ENCODE measurements at regions not wholly inside any gene's neighbourhood (a gene's known extent, or its start where the extent isn't known, plus 50 kb on each side); places are given as distances from the start of the nearest gene placed in this dataset.

GRCh38 chr13:80263745-80264513 lies 77.0 kb downstream of the SPRY2 start:
- no peak for TF ChIP-seq CTCF (IDR thresholded peaks at IDR 0.05)

GRCh38 chr13:80262051-80262695 lies 78.8 kb downstream of the SPRY2 start:
- no peak for ATAC-seq (ENCODE audit: low FRiP score)
- TF ChIP-seq CTCF (IDR thresholded peaks at IDR 0.05): no peak
- DNase-seq (ENCODE audit: low spot score): no peak

More at GRCh38 chr13:80263745-80264513, 77.0 kb downstream of the SPRY2 start:
- ATAC-seq (ENCODE audit: low FRiP score) (no peak), DNase-seq (ENCODE audit: low spot score) (no peak)

GRCh38 chr13:80259159-80259558 lies 81.8 kb downstream of the SPRY2 start:
- ATAC-seq (ENCODE audit: low FRiP score): no peak
- DNase-seq (ENCODE audit: low spot score): no peak
- no peak for TF ChIP-seq CTCF (IDR thresholded peaks at IDR 0.05)

DNA sequence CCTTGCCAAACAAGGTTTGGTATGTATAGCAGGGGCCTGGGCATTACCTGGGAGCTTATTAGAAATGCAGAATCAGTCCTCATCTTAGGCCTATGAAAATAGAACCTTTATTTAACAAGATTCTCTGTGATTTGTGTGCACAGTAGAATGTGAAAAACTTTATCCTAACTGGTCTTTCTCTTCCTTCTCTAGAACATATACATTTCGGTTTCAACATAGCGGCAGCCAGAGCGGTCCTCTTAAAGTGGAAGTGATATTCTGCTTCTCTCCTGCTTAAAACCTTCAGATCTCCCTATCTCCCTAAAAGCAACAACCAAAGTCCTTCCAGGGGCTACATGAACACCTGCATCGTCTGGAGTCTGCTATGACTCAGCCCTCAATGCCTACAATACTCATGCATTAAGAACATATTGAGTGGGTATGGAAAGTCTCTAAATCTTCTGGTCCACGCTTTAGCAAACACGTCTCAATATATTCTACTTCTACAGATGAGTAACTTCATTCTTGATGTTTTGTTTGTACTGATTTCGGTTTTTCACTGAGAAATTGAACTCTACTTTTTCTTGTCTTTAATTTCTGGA lies 84.5 kb downstream of the SPRY2 start:
- TF ChIP-seq CTCF (IDR thresholded peaks at IDR 0.05): no peak
- no peak for ATAC-seq (ENCODE audit: low FRiP score)
- no peak for DNase-seq (ENCODE audit: low spot score)

GRCh38 chr13:80255946-80256345 lies 85.0 kb downstream of the SPRY2 start:
- DNase-seq (ENCODE audit: low spot score) (no peak), ATAC-seq (ENCODE audit: low FRiP score) (no peak)
- TF ChIP-seq CTCF (IDR thresholded peaks at IDR 0.05): no peak

- DNase-seq (ENCODE audit: low spot score) (no peak), ATAC-seq (ENCODE audit: low FRiP score) (no peak)
- TF ChIP-seq CTCF (IDR thresholded peaks at IDR 0.05): no peak
These were observed 89.5 kb downstream of the SPRY2 start for GRCh38 chr13:80251403-80251802.

All from omental fat pad (tissue), 3 donors.